ENCODE measurements at regions not wholly inside any gene's neighbourhood (a gene's known extent, or its start where the extent isn't known, plus 50 kb on each side); places are given as distances from the start of the nearest gene placed in this dataset.

- DNase-seq (ENCODE audit: low read depth), result peak; percentile 97
These were observed 174.5 kb downstream of the KCTD12 start for GRCh38 chr13:76711550-76712182.

- no peak for DNase-seq (ENCODE audit: low read depth)
These were observed 176.4 kb downstream of the KCTD12 start for GRCh38 chr13:76709851-76710250.

DNA sequence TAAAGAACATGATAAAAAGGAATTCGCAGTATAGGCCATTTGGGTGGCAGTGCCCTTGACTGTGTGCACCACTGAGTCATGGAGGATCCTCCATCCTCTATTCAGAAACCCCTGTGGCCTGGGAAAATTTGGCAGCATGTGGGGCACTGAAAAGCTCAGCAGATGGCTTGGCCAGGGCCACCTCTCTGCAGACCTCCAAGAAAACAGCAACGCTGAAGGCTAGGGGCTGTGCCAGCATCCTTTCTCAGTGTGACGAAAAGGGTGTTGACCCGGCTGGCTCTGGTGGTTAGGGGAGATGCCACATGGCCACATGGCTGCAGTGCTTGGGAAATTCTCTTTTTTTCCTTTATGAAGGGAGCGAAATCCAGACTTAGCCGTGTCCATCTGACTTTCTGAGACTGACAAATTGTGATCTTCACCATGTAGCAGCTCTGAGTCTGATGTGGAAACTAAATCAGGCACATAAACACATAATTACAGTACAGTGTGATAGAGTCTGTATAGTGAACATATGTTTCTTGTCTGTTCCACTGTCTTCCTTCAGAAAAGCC lies 178.0 kb downstream of the KCTD12 start:
- no peak for DNase-seq (ENCODE audit: low read depth)

DNA sequence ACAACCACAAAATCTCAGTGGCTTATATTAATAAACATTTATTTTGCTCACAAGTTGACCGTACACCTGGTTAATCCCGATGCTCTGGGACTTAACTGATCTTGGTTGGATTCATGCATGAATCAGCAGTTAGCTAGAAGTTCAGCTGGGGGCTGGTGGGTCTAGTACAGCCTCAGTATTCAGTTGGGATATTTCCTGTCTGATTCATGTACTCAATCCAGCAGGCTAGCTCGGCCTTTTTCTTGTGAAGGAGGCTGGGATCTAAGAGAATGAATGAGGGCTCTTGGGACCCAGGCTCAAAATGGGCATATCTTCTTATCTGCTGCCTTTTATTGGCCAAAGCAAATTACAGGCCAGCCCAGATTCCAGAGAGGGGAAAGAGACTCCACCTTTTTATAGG lies 178.8 kb downstream of the KCTD12 start:
- DNase-seq (ENCODE audit: low read depth), result peak; percentile 74

GRCh38 chr13:76703621-76704288 lies 182.4 kb downstream of the KCTD12 start:
- DNase-seq (ENCODE audit: low read depth), result no peak

DNA sequence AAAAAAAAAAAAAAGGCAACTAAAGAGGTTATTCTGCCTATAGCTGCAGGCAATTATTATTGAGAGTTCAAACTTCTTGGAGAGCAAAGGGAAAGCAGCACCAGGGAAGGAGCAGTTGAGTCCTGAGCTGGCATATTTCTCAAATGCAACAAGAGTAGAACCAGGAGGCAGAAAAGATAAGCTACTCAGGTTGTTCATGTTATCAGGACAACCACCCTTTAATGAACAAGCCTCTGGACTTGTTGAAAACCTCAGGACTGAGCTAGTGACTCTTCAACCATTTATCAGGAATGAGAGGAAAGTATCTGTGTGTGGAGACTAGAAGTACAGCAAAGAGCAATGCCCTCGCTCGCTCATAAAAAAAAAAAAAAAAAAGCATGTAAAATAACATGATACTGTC lies 183.0 kb downstream of the KCTD12 start:
- DNase-seq (ENCODE audit: low read depth), result no peak

GRCh38 chr13:76697288-76697687 lies 188.9 kb downstream of the KCTD12 start:
- no peak for DNase-seq (ENCODE audit: low read depth)

GRCh38 chr13:76696370-76696769 lies 189.8 kb downstream of the KCTD12 start:
- DNase-seq (ENCODE audit: low read depth), result peak; percentile 58

- DNase-seq (ENCODE audit: low read depth), result no peak
These were observed 193.1 kb downstream of the KCTD12 start for GRCh38 chr13:76693086-76693485.

DNA sequence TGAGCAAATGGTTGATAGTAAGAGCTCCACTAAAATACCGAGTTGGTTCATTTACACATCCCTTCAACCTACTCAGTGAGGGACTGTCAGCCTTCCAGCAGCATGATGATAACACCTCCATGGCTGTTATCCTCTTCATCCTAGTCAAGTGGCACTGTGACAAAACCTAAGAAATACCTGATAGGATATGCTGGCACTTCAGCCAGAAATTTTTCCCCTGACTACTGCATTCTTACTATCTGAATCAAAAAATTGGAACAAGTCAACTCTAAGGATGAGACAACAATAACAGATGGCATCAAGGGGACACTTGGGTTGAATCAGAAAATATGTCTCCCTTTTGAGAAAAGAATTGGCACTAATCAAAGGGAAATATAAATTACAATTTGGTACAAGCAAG lies 193.9 kb downstream of the KCTD12 start:
- no peak for DNase-seq (ENCODE audit: low read depth)

DNA sequence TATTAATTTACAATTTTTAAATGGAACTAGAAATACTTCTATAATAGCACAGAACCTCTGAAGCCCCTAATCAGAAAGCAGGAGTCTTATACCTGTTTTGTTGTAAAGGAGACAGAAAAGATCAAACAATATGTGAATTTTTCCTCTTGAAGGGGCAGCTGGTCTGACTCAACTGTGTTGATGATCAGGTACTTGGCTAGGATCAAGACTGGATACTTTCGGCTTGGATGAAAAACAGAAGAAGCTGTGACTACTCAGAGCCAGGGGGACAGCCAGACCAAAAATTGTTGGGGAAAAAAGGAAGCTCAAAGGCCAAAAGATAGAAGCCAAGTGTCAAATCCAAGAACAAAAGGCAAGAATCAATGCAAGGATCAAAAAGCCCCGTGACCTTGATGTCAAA lies 195.6 kb downstream of the KCTD12 start:
- DNase-seq (ENCODE audit: low read depth), result no peak

- DNase-seq (ENCODE audit: low read depth), result no peak
These were observed 198.7 kb downstream of the KCTD12 start for GRCh38 chr13:76687467-76687866.

DNA sequence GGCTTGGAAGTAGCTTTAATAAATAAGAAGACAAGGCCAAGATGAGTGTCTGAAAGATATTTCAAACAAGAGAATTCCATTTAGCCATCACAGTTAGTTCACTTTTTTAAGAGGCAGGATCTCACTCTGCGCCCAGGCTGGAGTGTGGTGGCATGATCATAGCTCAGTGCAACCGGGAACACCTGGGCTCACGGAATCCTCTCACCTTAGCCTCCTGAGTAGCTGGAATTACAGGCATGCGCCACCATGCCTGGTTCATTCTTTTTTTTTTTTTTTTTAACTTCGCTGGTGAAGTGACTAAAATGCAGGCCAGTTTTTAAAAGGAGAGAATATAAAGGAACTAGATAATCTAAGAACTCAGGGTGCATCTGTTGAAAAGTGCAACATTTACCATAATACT lies 200.3 kb downstream of the KCTD12 start:
- DNase-seq (ENCODE audit: low read depth), result no peak

DNA sequence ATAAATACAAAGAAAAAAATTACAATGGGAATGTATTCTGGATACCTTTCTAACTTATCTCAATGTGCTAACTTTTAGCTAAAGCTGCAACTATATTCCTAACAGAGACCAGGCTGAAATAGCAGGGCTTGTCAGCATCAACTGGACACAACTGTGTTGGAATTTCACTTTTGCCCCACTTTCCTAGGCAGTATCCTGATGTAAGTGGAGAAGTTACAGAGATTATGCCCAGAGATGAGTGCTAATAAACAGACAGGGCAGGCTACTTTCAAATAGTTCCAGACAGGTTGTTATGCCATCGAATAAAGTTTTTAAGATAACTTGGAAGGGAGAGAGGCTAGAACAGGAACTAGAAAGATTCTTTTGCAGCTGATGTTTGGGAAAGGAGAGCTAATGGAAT lies 201.9 kb downstream of the KCTD12 start:
- no peak for DNase-seq (ENCODE audit: low read depth)

- no peak for DNase-seq (ENCODE audit: low read depth)
These were observed 202.4 kb downstream of the KCTD12 start for GRCh38 chr13:76683854-76684253.

- no peak for DNase-seq (ENCODE audit: low read depth)
These were observed 203.0 kb downstream of the KCTD12 start for GRCh38 chr13:76683168-76683567.

- DNase-seq (ENCODE audit: low read depth), result no peak
These were observed 206.1 kb downstream of the KCTD12 start for GRCh38 chr13:76680112-76680511.

GRCh38 chr13:76677043-76677442 lies 209.2 kb downstream of the KCTD12 start:
- DNase-seq (ENCODE audit: low read depth), result peak; percentile 28

DNA sequence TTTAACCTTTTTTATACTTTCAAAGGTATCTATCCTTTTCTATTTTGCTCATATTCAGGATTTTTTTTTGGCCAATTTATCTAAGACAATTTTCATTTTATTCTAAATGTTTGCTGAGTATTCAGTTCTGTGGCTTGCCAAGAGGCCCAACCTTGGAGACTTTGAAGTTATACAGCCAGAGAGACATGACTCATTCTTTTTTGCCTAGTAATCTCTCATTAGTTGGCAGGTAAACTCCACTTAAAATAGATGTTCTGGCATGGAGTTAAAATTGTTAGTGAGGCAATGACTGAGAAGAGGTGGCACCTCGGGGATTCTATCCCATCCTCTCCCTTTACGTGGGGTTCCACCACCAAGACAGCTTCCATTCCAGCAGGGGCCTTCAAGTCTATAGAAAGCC lies 213.8 kb downstream of the KCTD12 start:
- DNase-seq (ENCODE audit: low read depth), result peak; percentile 71

- no peak for DNase-seq (ENCODE audit: low read depth)
These were observed 217.5 kb downstream of the KCTD12 start for GRCh38 chr13:76668716-76669115.

DNA sequence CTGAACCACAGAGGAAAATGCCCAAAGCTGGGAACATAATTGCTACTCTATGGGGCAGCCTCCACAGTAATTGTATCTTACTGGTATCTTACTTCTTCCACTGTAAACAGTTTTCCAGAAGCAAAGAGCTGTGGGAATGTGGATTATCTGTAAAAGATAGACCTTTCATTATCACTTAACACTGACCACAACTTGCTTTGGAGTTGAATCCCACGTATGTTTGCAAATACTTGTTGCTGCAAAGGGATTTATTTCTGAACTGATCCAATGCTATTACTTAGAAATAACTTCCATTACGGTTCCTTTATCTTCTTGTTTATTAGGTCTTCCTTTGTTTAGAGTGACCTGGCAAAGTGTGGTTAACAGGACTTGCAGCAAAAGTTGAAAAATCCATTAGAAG lies 218.1 kb downstream of the KCTD12 start:
- peak; percentile 88 for DNase-seq (ENCODE audit: low read depth)

DNA sequence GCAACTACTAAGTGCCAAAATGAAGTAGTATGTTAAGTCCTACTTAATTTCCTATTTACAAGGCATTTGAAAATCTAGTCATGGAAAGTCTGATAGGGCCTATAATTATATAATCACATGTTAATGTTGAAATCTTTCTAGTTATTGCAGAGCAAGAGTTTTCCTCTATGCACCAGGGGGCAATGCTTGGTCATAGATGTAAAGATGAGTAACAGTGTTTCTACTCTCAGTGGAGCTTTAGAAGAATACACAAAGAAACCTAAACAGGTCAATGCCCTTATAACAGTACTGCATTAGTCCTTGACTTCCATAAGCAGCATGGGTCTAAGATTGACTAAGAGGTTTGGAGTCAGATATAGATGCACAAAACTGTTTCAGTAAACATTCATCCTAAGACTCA lies 218.7 kb downstream of the KCTD12 start:
- DNase-seq (ENCODE audit: low read depth), result peak; percentile 75

- peak; percentile 65 for DNase-seq (ENCODE audit: low read depth)
These were observed 222.4 kb downstream of the KCTD12 start for GRCh38 chr13:76663592-76664335.

Measured in amniotic epithelial cell (primary cell).